Suprapubic skin (tissue), 4 donors: ENCODE measurements at regions not wholly inside any gene's neighbourhood (a gene's known extent, or its start where the extent isn't known, plus 50 kb on each side); places are given as distances from the start of the nearest gene placed in this dataset.

Experiments
- CTCF ChIP-seq, 2 donors: fragments of 200-600 bp in 1 of 2; fragments of 450-650 bp in 1 of 2; sonication (generic) in 1 of 2; IDR thresholded peaks; one replicate each; pipeline ENCODE4 v1.5.1; 2016 to 2019; ENCODE audit warnings: antibody characterized with exemption in 2 of 2, mild to moderate bottlenecking in 1 of 2, moderate library complexity in 1 of 2
- EP300 ChIP-seq: sonication (generic); formaldehyde crosslinking; IDR thresholded peaks from one replicate; pipeline ENCODE4 v1.6.1; 2017; ENCODE audit warnings: antibody characterized with exemption
- POLR2A ChIP-seq, 2 donors: fragments of 450-650 bp; IDR thresholded peaks; one replicate each; pipeline ENCODE4 v1.6.1; 2017; ENCODE audit warnings: antibody characterized with exemption in 2 of 2, mild to moderate bottlenecking in 2 of 2, moderate library complexity in 2 of 2
- POLR2AphosphoS5 ChIP-seq, 3 donors: sonication (generic); formaldehyde crosslinking; IDR thresholded peaks; one replicate each; pipeline ENCODE4 v1.6.1; 2017; ENCODE audit warnings: antibody characterized with exemption in 3 of 3

- TF ChIP-seq POLR2A (IDR thresholded peaks at IDR 0.05) (no peak), CTCF (IDR thresholded peaks at IDR 0.05) (no peak), EP300 (no peak), POLR2AphosphoS5 (IDR thresholded peaks at IDR 0.05) (no peak)
Observed at GRCh38 chr10:46197050-46197449, 89.7 kb upstream of the ANTXRL start.
